ENCODE measurements at regions not wholly inside any gene's neighbourhood (a gene's known extent, or its start where the extent isn't known, plus 50 kb on each side); places are given as distances from the start of the nearest gene placed in this dataset.

DNA sequence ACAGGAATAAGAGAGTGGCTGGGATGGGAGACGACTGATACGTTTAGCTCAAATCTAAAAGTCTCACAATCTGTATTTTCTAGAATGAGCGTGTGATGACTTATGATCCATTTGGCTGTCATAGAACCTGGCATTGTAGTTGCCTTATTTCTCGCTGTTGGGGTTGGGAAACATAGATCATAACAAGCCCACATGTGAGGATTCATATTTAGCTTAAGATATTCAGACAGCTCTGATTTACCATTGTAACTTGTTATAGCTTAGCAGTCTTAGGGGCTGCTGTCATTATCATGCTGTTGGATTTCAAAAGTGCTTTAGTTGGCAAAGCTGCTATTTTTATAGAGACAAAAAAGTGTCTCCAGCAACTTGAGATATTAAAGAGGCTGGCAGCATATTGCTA is 871.3 kb downstream of the ZPLD1 start:
- no peak overlapping the region for H3K4me3 ChIP-seq
- H3K27ac ChIP-seq (replicated peaks in 1 of 4), result no peak overlapping the region
- DNase-seq (ENCODE audit: extremely low spot score), result no peak
- TF ChIP-seq EP300 (IDR thresholded peaks at IDR 0.05) (no peak), POLR2AphosphoS5 (IDR thresholded peaks at IDR 0.05) (no peak), POLR2A (IDR thresholded peaks at IDR 0.05; ENCODE audit: low read depth) (no peak)
- TF ChIP-seq, protein P1, sequence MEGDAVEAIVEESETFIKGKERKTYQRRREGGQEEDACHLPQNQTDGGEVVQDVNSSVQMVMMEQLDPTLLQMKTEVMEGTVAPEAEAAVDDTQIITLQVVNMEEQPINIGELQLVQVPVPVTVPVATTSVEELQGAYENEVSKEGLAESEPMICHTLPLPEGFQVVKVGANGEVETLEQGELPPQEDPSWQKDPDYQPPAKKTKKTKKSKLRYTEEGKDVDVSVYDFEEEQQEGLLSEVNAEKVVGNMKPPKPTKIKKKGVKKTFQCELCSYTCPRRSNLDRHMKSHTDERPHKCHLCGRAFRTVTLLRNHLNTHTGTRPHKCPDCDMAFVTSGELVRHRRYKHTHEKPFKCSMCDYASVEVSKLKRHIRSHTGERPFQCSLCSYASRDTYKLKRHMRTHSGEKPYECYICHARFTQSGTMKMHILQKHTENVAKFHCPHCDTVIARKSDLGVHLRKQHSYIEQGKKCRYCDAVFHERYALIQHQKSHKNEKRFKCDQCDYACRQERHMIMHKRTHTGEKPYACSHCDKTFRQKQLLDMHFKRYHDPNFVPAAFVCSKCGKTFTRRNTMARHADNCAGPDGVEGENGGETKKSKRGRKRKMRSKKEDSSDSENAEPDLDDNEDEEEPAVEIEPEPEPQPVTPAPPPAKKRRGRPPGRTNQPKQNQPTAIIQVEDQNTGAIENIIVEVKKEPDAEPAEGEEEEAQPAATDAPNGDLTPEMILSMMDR (IDR thresholded peaks at IDR 0.05), result no peak
- 58% methylated on average over 4 of the region's 4 CpGs for WGBS
- H3K36me3 ChIP-seq, result no peaks in the 10 kb centered on the region
- no peaks in the 10 kb centered on the region for H3K4me1 ChIP-seq
- intact Hi-C loops (cut with DNase I), result no loop called here
- no peaks in the 10 kb centered on the region for H3K9me3 ChIP-seq
- H3K27me3 ChIP-seq, result no peaks in the 10 kb centered on the region

DNA sequence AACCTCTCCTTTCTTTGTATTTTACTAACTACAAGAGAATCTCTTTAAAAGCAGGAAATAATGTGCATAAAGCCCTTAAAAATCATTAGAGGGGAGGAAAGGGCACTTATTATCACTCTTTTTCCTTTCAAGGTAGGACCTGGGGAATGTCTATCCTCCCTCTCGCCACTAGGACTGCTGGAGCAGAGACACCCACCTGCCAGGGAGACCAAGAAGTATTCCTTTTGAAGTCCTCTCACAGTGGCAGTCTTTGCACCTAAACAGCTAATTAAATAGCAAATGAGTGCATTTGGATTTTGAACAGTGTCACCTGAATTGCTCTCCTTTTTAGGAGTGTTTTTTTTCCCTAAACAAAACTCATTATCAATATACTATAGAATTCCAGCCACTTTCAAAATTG is 874.1 kb downstream of the ZPLD1 start:
- intact Hi-C loops (cut with DNase I), result no loop called here
- Histone ChIP-seq H3K27me3 (no peaks in the 10 kb centered on the region), H3K9me3 (no peaks in the 10 kb centered on the region), H3K4me1 (no peaks in the 10 kb centered on the region), H3K27ac (replicated peaks in 1 of 4) (no peak overlapping the region), H3K36me3 (no peaks in the 10 kb centered on the region), H3K4me3 (no peak overlapping the region)
- DNase-seq (ENCODE audit: extremely low spot score), result no peak
- TF ChIP-seq POLR2A (IDR thresholded peaks at IDR 0.05; ENCODE audit: low read depth), result no peak
- TF ChIP-seq POLR2AphosphoS5 (IDR thresholded peaks at IDR 0.05), result no peak
- TF ChIP-seq EP300 (IDR thresholded peaks at IDR 0.05), result no peak
- TF ChIP-seq, protein P1 (IDR thresholded peaks at IDR 0.05), result no peak
- 57% methylated on average over 1 of the region's 1 CpG for WGBS

DNA sequence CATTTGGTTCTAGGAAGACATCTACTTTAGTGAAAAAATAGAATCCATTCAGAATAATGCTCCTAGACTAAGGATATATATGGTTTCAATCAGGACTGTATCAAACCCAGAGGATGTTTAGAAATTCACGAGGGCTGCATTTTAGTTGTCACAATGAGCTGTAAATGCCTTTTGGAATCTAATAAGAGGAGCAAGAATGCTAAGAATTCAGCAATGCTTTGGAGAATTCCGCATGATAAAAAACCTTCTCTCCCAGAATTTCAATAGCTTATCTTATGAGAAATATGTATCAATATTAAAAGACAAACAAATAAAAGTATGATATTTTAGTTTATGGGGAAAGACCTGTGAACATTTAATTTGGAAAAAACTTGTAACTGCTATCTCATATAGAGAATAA is 885.1 kb downstream of the ZPLD1 start:
- Histone ChIP-seq H3K4me1 (no peaks in the 10 kb centered on the region), H3K9me3 (no peaks in the 10 kb centered on the region), H3K4me3 (no peak overlapping the region), H3K27ac (replicated peaks in 1 of 4) (no peak overlapping the region), H3K27me3 (no peaks in the 10 kb centered on the region), H3K36me3 (no peaks in the 10 kb centered on the region)
- intact Hi-C loops (cut with DNase I), result no loop called here
- WGBS, result 47% methylated on average over 2 of the region's 2 CpGs
- TF ChIP-seq, protein P1 (IDR thresholded peaks at IDR 0.05), result no peak
- TF ChIP-seq POLR2AphosphoS5 (IDR thresholded peaks at IDR 0.05) (no peak), POLR2A (IDR thresholded peaks at IDR 0.05; ENCODE audit: low read depth) (no peak), EP300 (IDR thresholded peaks at IDR 0.05) (no peak)
- DNase-seq (ENCODE audit: extremely low spot score), result no peak

DNA sequence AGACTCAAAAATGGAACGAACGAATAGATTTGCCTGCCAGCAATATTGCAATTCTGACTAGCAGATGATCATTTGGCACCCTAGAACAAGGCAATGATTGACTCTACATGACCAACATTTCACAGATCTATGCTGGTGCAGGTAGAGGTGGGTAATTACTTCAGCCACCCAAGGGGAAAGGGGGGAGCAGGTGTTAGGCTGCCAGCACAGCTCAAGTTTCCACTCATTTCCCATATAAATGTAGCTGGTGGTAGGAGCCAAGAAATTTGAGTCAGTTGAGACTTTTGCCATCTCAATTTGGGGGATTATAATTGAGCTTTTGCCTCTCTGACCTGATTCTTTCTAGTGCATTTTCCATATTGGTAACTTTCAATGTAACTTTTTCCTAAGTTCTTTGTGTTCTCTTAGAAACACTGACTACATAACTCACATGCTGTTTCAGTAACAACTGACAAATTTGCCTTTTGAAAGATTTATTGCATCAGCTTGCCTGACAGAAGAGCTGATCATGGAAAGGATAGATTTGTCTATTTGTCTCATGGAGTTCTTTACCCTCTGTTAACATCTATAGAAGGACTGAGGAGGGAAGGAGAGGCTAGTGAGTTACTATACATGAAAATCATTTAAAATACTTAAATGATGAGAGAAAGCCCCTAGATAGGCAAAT is 902.5 kb downstream of the ZPLD1 start:
- H3K4me3 ChIP-seq, result no peak overlapping the region
- no peak overlapping the region for H3K27ac ChIP-seq (replicated peaks in 1 of 4)
- H3K9me3 ChIP-seq, result no peaks in the 10 kb centered on the region
- DNase-seq (ENCODE audit: extremely low spot score), result no peak
- no peaks in the 10 kb centered on the region for H3K4me1 ChIP-seq
- 86% methylated on average over 2 of the region's 2 CpGs for WGBS
- TF ChIP-seq, protein P1 (IDR thresholded peaks at IDR 0.05), result no peak
- TF ChIP-seq POLR2A (IDR thresholded peaks at IDR 0.05; ENCODE audit: low read depth) (no peak), POLR2AphosphoS5 (IDR thresholded peaks at IDR 0.05) (no peak), EP300 (IDR thresholded peaks at IDR 0.05) (no peak)
- no peaks in the 10 kb centered on the region for H3K27me3 ChIP-seq
- intact Hi-C loops (cut with DNase I), result no loop called here
- no peaks in the 10 kb centered on the region for H3K36me3 ChIP-seq

DNA sequence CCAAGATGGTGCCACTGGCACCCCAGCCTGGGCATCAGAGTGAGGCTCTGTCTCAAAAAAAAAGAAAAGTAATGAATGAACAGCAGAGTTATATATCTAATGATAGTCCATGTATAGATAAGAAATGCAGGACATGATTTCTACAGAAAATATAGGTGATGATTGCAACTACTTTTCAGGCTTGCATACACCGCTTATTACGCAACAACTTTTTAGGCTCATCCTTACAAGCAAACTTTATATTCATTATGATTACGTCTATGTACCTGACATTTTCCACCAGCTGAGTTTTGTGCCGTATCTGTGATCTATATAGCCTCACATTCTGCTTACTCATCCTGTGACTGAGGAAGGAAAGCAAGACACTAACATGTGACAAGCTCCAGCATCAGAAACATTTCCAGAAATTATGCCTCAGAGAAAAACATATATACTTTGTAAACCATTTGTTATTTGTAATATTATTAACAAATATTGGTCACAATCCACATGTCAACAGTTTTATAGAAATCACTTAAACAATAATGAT is 906.3 kb downstream of the ZPLD1 start:
- no peak overlapping the region for H3K27ac ChIP-seq (replicated peaks in 1 of 4)
- TF ChIP-seq POLR2A (IDR thresholded peaks at IDR 0.05; ENCODE audit: low read depth) (no peak), EP300 (IDR thresholded peaks at IDR 0.05) (no peak), POLR2AphosphoS5 (IDR thresholded peaks at IDR 0.05) (no peak)
- TF ChIP-seq, protein P1 (IDR thresholded peaks at IDR 0.05), result no peak
- no peak overlapping the region for H3K4me3 ChIP-seq
- WGBS, result 89% methylated on average over 4 of the region's 4 CpGs
- no peaks in the 10 kb centered on the region for H3K36me3 ChIP-seq
- no peak for DNase-seq (ENCODE audit: extremely low spot score)
- H3K9me3 ChIP-seq, result no peaks in the 10 kb centered on the region
- no peaks in the 10 kb centered on the region for H3K4me1 ChIP-seq
- no peaks in the 10 kb centered on the region for H3K27me3 ChIP-seq
- intact Hi-C loops (cut with DNase I), result no loop called here
